Cardiac muscle cell (in vitro differentiated cells and primary cell): ENCODE measurements at regions not wholly inside any gene's neighbourhood (a gene's known extent, or its start where the extent isn't known, plus 50 kb on each side); places are given as distances from the start of the nearest gene placed in this dataset.

Experiments
- DNase-seq, 2 donors: peaks; one replicate each; pipeline versions ENCODE4 v3.0.0 to v3.0.0-alpha.2; 2010 to 2017; ENCODE audit warnings: low read depth in 1 of 2, low spot score in 1 of 2
- H3K27ac ChIP-seq: fragments of 200-600 bp; sonication (generic); 2 replicates; pipeline ENCODE4 v1.5.1; 2016
- H3K27me3 ChIP-seq: fragments of 200-600 bp; sonication (generic); 2 replicates; pipeline ENCODE4 v1.6.0; 2016; ENCODE audit warnings: control low read depth
- H3K36me3 ChIP-seq: fragments of 200-600 bp; sonication (generic); 2 replicates; pipeline ENCODE4 v1.5.1; 2016; ENCODE audit warnings: control low read depth
- H3K4me1 ChIP-seq: fragments of 200-600 bp; sonication (generic); 2 replicates; pipeline ENCODE4 v1.8.1; 2017; ENCODE audit warnings: low read depth, mild to moderate bottlenecking, mixed run types
- H3K4me3 ChIP-seq: fragments of 200-600 bp; sonication (generic); 2 replicates; pipeline ENCODE4 v1.5.1; 2016; ENCODE audit warnings: mild to moderate bottlenecking
- H3K9me3 ChIP-seq: fragments of 200-600 bp; sonication (generic); 2 replicates; pipeline ENCODE4 v1.5.1; 2017; ENCODE audit warnings: low read depth, mild to moderate bottlenecking, control low read depth
- TF ChIP-seq, protein P1 (sequence below): IDR thresholded peaks from 2 replicates; pipeline ENCODE4 v1.5.1; 2012; ENCODE audit warnings: low read depth, mild to moderate bottlenecking, low read length

DNA sequence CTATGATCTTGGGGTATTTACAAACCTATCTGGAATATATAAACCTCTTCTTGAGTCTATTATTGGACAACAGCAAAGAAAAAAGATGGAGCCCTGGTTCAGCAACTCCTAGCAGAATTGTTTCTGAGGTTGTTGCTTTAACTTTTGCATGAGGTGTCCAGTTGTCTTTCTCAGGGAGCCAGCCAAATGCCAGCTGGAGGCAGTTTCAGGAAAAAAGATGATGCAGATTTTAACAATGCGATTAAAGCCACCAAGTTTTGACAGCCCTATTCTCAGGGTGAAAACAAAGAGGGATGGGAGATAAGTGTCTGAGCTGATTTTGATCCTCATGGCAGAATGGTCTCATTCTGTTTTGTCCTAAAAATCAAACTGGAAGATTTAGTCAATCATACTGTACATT is 181.6 kb upstream of the RASGRP1 start:
- H3K4me1 ChIP-seq: no peaks in the 10 kb centered on the region
- H3K36me3 ChIP-seq: no peaks in the 10 kb centered on the region
- H3K27me3 ChIP-seq: no peaks in the 10 kb centered on the region
- H3K4me3 ChIP-seq: no peak overlapping the region
- no peak for DNase-seq
- no peaks in the 10 kb centered on the region for H3K9me3 ChIP-seq
- no peak overlapping the region for H3K27ac ChIP-seq
- TF ChIP-seq, protein P1, sequence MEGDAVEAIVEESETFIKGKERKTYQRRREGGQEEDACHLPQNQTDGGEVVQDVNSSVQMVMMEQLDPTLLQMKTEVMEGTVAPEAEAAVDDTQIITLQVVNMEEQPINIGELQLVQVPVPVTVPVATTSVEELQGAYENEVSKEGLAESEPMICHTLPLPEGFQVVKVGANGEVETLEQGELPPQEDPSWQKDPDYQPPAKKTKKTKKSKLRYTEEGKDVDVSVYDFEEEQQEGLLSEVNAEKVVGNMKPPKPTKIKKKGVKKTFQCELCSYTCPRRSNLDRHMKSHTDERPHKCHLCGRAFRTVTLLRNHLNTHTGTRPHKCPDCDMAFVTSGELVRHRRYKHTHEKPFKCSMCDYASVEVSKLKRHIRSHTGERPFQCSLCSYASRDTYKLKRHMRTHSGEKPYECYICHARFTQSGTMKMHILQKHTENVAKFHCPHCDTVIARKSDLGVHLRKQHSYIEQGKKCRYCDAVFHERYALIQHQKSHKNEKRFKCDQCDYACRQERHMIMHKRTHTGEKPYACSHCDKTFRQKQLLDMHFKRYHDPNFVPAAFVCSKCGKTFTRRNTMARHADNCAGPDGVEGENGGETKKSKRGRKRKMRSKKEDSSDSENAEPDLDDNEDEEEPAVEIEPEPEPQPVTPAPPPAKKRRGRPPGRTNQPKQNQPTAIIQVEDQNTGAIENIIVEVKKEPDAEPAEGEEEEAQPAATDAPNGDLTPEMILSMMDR: no peak

DNA sequence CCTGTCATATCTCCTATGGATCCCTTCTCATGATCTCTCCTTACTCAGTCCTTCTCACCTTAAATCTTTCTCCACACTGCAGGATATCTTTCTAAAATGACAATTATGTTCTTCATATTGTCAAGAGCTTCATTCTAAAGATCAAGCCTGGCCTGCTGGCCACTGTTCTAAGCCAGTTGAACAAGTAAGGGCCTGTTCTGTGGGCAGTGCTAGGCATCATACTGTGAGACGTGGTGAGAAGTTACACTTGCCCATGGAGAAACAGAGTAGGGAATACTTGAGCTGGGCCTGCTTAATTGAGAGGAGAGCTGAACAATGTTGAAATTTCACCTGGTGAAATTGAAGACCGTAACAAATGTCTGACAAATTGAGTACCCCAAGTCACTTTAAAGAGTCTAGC is 184.1 kb upstream of the RASGRP1 start:
- no peak overlapping the region for H3K27ac ChIP-seq
- H3K4me3 ChIP-seq: no peak overlapping the region
- TF ChIP-seq, protein P1: no peak
- no peak for DNase-seq
- H3K27me3 ChIP-seq: no peaks in the 10 kb centered on the region
- no peaks in the 10 kb centered on the region for H3K9me3 ChIP-seq
- H3K36me3 ChIP-seq: no peaks in the 10 kb centered on the region
- no peaks in the 10 kb centered on the region for H3K4me1 ChIP-seq

DNA sequence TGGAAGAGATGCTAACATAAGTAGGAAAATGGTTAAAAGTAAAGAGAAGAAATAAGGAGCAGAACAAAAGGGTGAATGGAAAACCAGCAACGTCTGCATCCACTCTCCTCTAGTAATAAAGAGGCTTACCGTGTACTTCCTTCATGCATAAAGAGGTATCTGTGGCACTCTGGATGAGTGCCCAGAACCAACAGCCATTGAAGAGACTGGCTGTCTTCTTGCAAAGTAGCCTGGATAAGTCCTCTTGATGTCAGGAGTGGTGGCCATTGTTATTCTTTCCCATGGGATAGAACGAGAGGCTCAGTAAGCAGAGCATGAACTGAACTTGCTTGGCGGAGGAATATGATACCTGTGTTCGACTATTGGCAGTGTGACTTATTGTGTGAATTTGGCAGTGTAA is 186.2 kb upstream of the RASGRP1 start:
- no peak overlapping the region for H3K4me3 ChIP-seq
- DNase-seq: no peak
- H3K27me3 ChIP-seq: no peaks in the 10 kb centered on the region
- TF ChIP-seq, protein P1: no peak
- no peaks in the 10 kb centered on the region for H3K4me1 ChIP-seq
- no peaks in the 10 kb centered on the region for H3K9me3 ChIP-seq
- H3K27ac ChIP-seq: no peak overlapping the region
- no peaks in the 10 kb centered on the region for H3K36me3 ChIP-seq

DNA sequence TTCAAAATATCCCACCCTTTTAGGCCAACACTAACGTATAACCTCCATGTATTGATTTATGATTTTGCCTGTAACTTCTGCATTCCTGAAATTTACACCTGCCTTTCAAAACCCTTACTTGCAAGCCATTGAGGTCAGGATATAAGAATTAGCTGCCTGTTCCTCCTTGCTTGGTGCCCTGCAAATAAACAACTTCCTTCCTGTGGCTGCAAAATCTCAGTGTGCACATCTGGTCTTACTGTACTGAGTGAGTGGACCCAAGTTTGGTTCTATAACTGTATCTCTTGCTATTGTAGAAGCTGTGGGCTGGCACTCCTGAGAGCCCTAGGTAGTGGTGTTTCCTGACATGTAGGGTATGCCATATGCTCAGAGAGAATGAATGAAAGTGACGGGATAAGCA is 191.1 kb upstream of the RASGRP1 start:
- Histone ChIP-seq H3K27me3 (no peaks in the 10 kb centered on the region), H3K27ac (no peak overlapping the region), H3K4me3 (no peak overlapping the region), H3K4me1 (peaks cover 13% of the 10 kb centered on the region), H3K9me3 (no peaks in the 10 kb centered on the region), H3K36me3 (no peaks in the 10 kb centered on the region)
- TF ChIP-seq, protein P1: no peak
- no peak for DNase-seq

DNA sequence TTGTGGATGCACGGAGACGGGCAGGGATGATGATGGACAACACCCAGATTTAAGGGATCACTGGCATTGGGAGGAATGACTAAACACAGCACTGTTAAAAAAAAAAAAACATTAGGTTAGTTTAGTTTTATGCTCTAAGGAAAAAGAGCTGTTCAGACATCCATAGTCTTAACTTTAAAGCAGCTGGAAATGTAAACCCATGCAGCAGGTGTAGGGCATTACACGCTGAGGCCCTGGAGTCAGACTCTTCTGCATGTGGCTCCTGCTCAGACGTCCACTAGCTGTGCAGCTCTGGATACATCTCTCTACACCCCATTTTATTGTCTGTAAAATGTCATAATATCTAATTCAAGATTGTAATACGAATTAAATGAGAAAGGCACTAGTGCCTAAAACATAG is 191.8 kb upstream of the RASGRP1 start:
- peaks cover 13% of the 10 kb centered on the region for H3K4me1 ChIP-seq
- no peaks in the 10 kb centered on the region for H3K36me3 ChIP-seq
- H3K27ac ChIP-seq: no peak overlapping the region
- TF ChIP-seq, protein P1: no peak
- no peak for DNase-seq
- no peaks in the 10 kb centered on the region for H3K9me3 ChIP-seq
- no peak overlapping the region for H3K4me3 ChIP-seq
- H3K27me3 ChIP-seq: no peaks in the 10 kb centered on the region

DNA sequence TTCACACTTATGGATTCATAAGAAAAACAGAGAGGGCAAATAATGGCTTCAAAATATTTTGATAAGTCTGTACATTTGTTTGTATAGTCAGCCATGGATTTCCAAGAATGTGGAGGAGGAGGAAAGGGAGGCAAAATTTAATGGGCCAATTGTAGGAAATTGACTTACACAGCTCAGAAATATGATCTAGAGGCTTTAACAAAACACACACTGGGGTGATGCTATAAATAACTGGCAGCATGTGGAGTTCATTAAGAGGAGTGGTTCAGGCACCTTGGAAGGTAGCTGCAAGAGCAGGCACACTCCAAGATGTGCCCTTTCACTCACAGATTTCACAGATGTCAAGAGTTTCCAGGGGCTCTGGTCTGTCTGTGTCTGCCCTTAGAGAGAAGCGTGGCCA is 193.4 kb upstream of the RASGRP1 start:
- TF ChIP-seq, protein P1: no peak
- no peaks in the 10 kb centered on the region for H3K36me3 ChIP-seq
- peaks cover 13% of the 10 kb centered on the region for H3K4me1 ChIP-seq
- H3K27me3 ChIP-seq: no peaks in the 10 kb centered on the region
- peak; percentile 46 to 64 for DNase-seq
- H3K27ac ChIP-seq: peak overlapping the region; percentile 11
- H3K4me3 ChIP-seq: no peak overlapping the region
- H3K9me3 ChIP-seq: no peaks in the 10 kb centered on the region
